ENCODE measurements at regions not wholly inside any gene's neighbourhood (a gene's known extent, or its start where the extent isn't known, plus 50 kb on each side); places are given as distances from the start of the nearest gene placed in this dataset.
"Not testable (repeated sequence)": the region's sequence is repeated elsewhere in the genome, so short reads cannot be mapped to it uniquely, and the experiment has no call there.

GRCh38 chr7:46610746-46611145 is 689.7 kb upstream of the IGFBP3 start:
- DNase-seq, result no peak

DNA sequence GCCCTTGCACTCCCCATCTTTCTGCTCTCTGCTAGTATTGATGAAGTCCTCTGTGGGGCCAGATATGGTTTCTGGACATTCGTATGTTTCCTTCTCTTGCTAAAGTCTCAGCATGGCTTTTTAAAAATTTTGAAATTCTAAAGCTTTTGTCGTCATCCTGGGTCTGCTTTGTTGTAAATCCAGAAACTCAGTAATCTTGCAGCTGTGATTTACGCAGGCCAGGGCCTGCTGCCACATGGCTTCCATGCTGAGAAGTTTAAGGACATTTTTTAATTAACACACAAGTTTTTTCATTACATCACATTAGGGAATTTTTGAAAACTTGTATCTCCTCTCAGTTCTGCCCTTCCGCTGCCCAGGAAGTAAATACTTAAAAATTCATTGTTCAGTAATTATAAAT is 686.1 kb upstream of the IGFBP3 start:
- no peak for DNase-seq

DNA sequence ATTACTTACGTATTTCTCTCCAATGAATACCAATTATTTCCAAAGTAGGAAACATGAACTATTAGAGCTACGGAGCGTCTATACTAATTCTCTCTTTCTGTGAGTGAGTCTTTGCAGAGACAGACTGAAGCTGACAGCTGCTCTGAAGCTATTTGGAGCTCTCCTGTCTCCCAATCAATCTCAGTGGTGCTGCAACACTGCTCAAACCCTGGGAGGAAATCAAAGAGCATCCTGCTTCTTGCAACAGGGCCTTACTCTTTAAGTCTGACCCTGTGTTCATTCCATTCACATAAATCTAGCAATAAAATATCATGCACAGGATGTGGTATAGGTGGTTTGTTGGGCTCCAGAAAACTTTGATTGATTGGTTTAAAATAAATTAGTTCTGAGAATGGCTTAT is 685.7 kb upstream of the IGFBP3 start:
- no peak for DNase-seq

DNA sequence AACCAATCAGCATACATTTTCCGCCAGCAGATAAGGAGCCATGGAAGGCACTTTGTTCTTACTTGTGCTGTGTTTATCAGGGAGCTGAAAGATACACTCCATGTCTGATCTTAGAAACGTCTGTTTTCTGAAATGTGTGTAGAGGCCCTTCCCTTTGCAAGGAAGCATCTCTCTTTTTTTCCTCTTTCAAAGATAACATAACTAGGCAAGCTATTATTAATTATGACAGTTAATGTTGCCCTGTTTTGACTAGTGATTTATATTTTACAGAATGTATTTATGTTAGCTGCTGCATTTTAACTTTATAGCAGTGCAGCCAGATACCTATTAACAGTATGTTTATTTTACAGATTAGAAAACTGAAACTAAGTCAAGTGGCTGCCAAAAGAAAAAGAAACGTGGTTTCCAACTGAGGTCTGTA is 683.2 kb upstream of the IGFBP3 start:
- DNase-seq, result no peak

GRCh38 chr7:46603780-46604179 is 682.7 kb upstream of the IGFBP3 start:
- DNase-seq, result no peak

GRCh38 chr7:46603296-46603752 is 682.3 kb upstream of the IGFBP3 start:
- no peak for DNase-seq

DNA sequence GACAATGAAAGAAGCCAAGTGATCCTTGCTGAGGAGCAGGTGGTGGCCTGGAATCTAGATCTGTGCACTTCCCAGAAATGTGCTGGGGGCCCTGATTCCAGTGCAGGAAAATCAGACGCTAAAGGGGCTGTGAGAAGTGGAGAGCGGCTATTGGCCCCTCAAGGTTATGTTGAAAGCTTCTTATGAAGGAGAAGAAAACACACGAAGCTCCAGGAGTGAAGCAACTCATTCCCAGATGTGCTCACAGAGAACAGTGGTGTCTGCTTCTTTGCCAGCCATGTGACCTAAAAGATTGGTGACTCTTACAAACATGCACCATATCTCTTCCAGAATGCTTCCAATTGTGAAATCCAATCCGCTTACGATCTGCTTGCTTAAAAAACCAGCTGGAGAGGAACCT is 679.3 kb upstream of the IGFBP3 start:
- DNase-seq, result no peak

- DNase-seq, result not testable (repeated sequence)
These were observed 673.8 kb upstream of the IGFBP3 start for GRCh38 chr7:46594831-46595230.

DNA sequence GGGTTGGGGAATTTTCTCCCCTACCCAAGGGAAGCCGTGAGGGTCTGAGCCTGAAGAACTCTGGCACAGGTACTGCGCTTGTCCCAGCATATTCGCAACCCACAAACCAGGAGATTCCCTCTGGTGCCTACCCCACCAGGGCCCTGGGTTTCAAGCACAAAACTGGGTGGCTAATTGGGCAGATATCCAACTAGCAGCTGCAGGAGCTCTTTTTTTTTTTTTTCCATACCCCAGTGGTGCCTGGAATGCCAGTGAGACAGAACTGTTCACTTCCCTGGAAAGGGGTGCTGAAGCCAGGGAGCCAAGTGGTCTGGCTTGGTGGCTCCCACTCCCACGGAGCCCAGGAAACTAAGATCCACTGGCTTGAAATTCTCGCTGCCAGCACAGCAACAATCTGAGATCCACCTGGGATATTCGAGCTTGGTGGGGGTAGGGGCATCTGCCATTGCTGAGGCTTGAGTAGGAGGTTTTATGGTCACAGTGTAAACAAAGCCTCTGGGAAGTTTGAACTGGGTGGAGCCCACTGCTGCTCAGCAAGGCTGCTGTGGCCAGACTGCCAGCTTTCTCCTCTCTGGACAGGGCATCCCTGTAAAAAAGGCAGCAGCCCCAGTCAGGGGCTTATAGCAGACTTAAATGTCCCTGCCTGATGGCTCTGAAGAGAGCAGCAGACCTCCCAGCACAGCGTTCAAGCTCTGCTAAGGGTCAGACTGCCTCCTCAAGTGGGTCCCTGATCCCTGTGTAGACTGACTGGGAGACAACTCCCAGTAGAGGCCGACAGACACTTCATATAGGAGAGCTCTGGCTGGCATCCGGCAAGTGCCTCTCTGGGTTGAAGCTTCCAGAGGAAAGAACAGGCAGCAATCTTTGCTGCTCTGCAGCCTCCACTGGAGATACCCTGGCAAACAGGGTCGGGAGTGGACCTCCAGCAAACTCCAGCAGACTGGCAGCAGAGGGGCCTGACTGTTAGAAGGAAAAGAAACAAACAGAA is 670.1 kb upstream of the IGFBP3 start:
- not testable (repeated sequence) for DNase-seq

DNA sequence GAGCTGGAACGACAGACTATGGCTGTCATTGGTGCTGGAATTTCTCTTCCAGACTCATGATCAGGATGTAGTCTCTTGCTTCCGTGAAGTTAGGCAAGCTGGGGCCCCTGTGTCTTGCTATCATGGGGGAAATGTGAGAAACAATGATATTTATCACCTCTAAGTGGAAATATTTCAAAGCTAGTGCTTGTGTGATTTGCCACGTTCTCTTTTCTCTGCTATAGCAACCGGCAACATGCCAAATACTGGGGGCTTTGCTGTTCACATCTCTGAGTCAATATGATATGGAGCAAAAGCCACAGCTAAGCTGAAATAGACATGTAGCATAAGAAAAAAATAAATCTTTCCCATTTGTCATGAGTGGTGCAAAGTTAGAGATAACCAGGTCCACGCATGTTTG is 668.2 kb upstream of the IGFBP3 start:
- no peak for DNase-seq

DNA sequence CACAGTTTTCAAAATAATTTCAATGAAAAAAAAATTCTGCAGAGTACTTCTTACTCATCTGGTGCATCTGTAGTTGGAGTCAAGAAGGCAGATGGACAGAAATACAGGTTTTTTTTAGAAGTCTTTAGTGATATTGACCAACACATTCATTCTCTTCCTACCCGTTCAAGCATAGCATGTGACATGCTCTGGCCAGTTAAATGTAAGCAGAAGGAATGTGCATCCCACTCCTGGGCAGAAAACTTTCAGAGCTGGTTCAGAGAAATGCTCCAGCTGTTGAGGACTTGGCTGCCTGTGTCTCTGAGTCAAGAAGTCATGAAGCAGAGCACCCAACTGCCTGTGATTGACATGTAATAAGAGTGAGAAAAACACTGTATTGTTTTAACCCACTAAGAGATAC is 665.3 kb upstream of the IGFBP3 start:
- DNase-seq, result no peak

DNA sequence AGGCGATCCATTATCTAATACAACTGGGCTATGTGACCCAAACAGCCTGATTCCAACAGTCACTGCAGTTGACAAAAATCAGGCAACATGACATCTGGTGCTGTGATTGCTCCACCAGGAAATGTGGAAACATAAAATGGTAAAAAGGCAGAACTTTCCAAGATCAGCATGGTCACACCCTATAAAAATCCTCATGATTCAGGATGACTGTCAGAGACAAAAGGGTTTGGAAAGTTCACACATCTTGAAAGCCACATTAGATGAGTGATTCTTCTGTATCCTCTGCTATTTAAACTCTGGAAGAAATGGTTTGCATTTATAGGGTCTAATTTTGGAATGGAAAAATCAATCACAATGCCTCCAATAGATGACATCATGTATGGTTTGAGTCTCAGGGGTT is 662.6 kb upstream of the IGFBP3 start:
- no peak for DNase-seq

- DNase-seq, result no peak
These were observed 660.2 kb upstream of the IGFBP3 start for GRCh38 chr7:46581268-46581667.

GRCh38 chr7:46580766-46581165 is 659.7 kb upstream of the IGFBP3 start:
- DNase-seq, result no peak

DNA sequence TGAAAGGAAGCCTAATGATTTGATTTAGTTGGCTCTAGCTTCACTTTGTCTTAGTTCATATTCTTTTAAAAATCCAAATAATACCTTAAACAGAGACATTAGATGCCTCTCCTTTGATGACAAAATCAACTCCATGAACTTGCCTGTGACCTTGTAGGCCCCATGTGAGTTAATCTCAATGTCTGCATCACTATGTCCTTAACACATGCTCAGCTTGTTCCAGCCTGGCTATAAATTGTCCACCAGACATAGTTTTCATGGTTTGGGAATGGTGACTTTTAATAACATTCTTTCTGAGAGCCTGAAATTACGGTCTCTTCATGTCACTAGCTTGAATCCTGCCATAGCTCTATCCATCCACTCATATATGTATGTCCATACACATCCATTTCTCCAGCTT is 656.3 kb upstream of the IGFBP3 start:
- no peak for DNase-seq

- DNase-seq, result no peak
These were observed 655.9 kb upstream of the IGFBP3 start for GRCh38 chr7:46576950-46577349.

GRCh38 chr7:46572691-46573090 is 651.6 kb upstream of the IGFBP3 start:
- DNase-seq, result no peak

DNA sequence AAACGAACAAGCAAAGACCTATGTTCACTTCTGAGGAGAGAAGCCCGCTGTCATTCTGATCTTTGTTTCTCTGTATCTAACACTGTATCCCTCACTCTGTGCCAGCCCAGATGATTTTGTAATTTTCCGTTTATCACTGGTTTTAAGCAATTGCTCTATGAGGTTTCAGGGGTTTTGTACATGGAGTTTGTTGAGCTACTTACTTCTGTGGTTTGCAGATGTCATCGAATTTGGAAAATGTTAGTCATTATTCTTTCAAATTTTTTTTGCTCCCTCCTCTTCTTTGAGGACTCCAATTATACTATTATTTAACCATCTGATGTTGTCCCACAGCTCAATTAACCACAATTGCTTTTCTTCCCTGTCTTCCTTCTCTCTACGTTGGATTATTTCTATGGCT is 650.9 kb upstream of the IGFBP3 start:
- DNase-seq, result no peak

DNA sequence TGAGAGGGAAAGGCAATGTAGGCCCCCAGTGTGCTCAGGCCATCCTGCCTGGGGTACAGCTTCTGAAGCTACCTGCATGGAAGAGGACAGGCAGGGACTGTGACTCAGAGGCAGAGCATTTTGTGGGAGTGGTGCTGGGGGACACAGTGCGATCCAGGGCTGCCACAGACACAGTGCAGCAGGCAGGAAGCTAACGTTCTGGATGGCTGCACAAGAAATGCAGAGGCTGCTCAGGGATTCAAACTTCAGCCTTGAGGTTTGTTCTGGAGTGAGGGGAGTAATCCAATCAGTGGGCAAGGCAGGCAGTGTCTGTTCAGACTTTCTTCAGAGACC is 648.0 kb upstream of the IGFBP3 start:
- no peak for DNase-seq

DNA sequence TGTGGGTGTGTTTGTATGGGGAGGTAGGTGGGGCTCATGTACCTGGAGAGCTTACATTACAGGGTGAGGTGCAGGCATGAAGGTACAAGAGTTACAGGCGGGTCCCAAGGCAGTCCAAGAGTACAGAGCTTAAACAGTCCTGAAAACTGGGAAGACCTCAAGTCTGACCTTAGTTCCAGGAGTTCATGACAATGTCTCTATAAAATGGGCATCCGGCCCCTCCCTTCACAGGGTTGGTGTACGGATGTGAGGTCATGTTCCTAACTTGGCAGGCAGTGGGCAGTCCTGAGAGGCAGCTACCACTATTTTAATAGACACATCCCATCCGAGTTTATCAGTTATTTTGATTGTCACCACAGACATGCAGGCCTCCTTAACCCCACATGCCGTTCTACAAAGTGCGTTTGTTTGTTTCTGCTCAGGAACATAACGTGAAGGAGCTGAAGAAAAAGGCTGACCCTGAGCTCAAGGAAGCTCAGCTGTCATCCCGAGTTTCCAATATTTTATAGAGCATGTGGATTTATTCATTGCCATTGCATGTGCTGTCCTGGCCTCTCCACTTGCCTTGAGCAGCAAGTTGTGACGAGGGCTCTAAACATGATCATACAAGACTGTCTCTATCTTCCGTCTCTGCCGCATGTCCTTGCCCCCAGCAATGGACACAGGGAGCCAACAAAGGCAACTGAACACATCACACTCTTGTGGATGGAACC is 647.5 kb upstream of the IGFBP3 start:
- no peak for DNase-seq

DNA sequence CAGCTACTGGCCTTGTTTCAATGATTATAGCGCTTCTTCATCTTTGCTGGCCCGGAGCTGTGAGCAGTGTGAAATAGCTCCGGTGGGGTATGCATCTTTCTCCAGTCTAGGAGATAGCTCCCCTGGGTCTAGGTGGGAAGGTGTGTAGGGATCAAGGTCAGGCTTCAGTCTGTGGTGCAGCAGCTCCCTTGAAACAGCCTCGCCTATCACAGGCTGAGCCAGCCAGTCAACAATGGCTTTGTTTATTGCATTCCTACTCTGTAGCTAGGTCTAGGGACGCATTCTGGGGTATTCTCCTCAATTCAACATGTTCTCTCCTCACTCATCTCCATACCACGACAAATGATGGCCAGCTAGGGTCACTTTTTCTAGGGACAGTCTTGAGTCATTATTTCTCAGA is 646.8 kb upstream of the IGFBP3 start:
- DNase-seq, result no peak

- no peak for DNase-seq
These were observed 645.2 kb upstream of the IGFBP3 start for GRCh38 chr7:46566097-46566774.

DNA sequence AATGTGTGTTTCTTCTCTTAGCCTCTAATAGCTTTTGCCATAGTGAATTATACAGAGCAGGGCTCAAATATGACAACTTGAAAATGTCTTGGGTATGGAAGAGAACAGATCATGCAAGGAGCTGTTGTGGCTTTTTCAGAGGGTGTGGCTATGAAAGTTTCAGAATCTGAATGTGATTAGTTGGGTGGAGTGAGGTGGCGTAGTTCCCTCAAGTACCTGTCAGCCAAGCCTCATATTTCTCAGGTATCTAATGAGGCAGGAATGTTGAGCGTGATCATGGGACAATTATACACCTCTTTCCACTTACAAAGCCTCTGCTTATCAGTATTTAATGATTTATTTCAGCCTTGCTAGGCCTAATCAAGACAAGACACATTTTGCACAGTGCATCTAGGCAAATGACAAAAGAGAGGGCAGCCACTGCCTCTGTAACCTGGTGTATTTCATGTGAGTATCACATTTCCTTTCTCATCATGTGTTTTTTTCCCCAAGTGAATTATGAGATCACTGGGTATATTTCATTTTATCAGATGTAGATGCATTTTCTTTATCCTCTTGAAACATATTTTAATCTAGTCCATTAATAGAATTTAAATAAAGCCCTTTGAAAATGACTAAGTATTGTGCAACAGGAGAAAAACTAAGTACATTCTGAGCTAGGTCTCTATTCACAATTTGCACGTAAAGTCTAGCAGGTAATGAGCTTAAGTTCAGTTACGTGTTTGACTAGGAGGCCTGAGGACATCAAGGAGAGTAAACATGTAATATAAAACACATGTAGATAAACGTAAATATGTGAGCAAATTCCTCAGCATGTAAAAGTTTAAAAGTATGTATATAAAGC is 644.4 kb upstream of the IGFBP3 start:
- DNase-seq, result no peak
